Loucy (cell line): ENCODE measurements at regions not wholly inside any gene's neighbourhood (a gene's known extent, or its start where the extent isn't known, plus 50 kb on each side); places are given as distances from the start of the nearest gene placed in this dataset.

ENCODE experiments used
- CTCF ChIP-seq: fragments of 200-600 bp; sonication (generic); conservative IDR thresholded peaks from 2 replicates; pipeline ENCODE4 v1.5.1; 2014; ENCODE audit warnings: mild to moderate bottlenecking, antibody characterized with exemption, low read length
- EZH2phosphoT487 ChIP-seq: fragments of 200-600 bp; IDR thresholded peaks from 2 replicates; pipeline ENCODE4 v1.6.1; 2018; ENCODE audit warnings: antibody characterized with exemption, mild to moderate bottlenecking, moderate library complexity, borderline replicate concordance

GRCh38 chr5:68112658-68113057 is 102.9 kb upstream of the PIK3R1 start:
- TF ChIP-seq CTCF (no peak), EZH2phosphoT487 (no peak)
